ENCODE measurements at regions not wholly inside any gene's neighbourhood (a gene's known extent, or its start where the extent isn't known, plus 50 kb on each side); places are given as distances from the start of the nearest gene placed in this dataset.

- H3K9me3 Mint-ChIP-seq (ENCODE audit: unreplicated experiment): no peaks in the 10 kb centered on the region
- no peak overlapping the region for H3K27ac Mint-ChIP-seq (ENCODE audit: unreplicated experiment)
- no peak overlapping the region for H3K4me3 Mint-ChIP-seq (ENCODE audit: unreplicated experiment)
Measured at GRCh38 chr5:145247745-145248040, 587.4 kb downstream of the PRELID2 start.

GRCh38 chr5:145246961-145247744 lies 588.0 kb downstream of the PRELID2 start:
- DNase-seq (ENCODE audit: low spot score): no peak
- Mint-ChIP-seq H3K9me3 (ENCODE audit: unreplicated experiment) (no peaks in the 10 kb centered on the region), H3K4me1 (ENCODE audit: unreplicated experiment) (peaks cover 24% of the 10 kb centered on the region), H3K4me3 (ENCODE audit: unreplicated experiment) (no peak overlapping the region), H3K27ac (ENCODE audit: unreplicated experiment) (no peak overlapping the region), H3K27me3 (ENCODE audit: unreplicated experiment) (no peaks in the 10 kb centered on the region), H3K36me3 (ENCODE audit: low read depth, unreplicated experiment) (no peaks in the 10 kb centered on the region)
- no peak for TF ChIP-seq CTCF (IDR thresholded peaks at IDR 0.05; ENCODE audit: unreplicated experiment)

More at GRCh38 chr5:145247745-145248040, 587.4 kb downstream of the PRELID2 start:
- Mint-ChIP-seq H3K27me3 (ENCODE audit: unreplicated experiment) (no peaks in the 10 kb centered on the region), H3K36me3 (ENCODE audit: low read depth, unreplicated experiment) (no peaks in the 10 kb centered on the region), H3K4me1 (ENCODE audit: unreplicated experiment) (peaks cover 24% of the 10 kb centered on the region)
- no peak for TF ChIP-seq CTCF (IDR thresholded peaks at IDR 0.05; ENCODE audit: unreplicated experiment)
- DNase-seq (ENCODE audit: low spot score): no peak

GRCh38 chr5:145246379-145246778 lies 588.8 kb downstream of the PRELID2 start:
- no peak for TF ChIP-seq CTCF (IDR thresholded peaks at IDR 0.05; ENCODE audit: unreplicated experiment)
- Mint-ChIP-seq H3K36me3 (ENCODE audit: low read depth, unreplicated experiment) (no peaks in the 10 kb centered on the region), H3K4me3 (ENCODE audit: unreplicated experiment) (no peak overlapping the region), H3K27me3 (ENCODE audit: unreplicated experiment) (no peaks in the 10 kb centered on the region), H3K27ac (ENCODE audit: unreplicated experiment) (no peak overlapping the region), H3K9me3 (ENCODE audit: unreplicated experiment) (no peaks in the 10 kb centered on the region), H3K4me1 (ENCODE audit: unreplicated experiment) (peaks cover 24% of the 10 kb centered on the region)
- DNase-seq (ENCODE audit: low spot score): no peak

GRCh38 chr5:145245354-145245753 lies 589.8 kb downstream of the PRELID2 start:
- TF ChIP-seq CTCF (IDR thresholded peaks at IDR 0.05; ENCODE audit: unreplicated experiment): no peak
- no peak overlapping the region for H3K27ac Mint-ChIP-seq (ENCODE audit: unreplicated experiment)
- H3K36me3 Mint-ChIP-seq (ENCODE audit: low read depth, unreplicated experiment): no peaks in the 10 kb centered on the region
- H3K27me3 Mint-ChIP-seq (ENCODE audit: unreplicated experiment): no peaks in the 10 kb centered on the region
- H3K4me1 Mint-ChIP-seq (ENCODE audit: unreplicated experiment): peaks cover 24% of the 10 kb centered on the region
- no peak for DNase-seq (ENCODE audit: low spot score)
- no peaks in the 10 kb centered on the region for H3K9me3 Mint-ChIP-seq (ENCODE audit: unreplicated experiment)
- H3K4me3 Mint-ChIP-seq (ENCODE audit: unreplicated experiment): no peak overlapping the region

GRCh38 chr5:145244788-145245187 lies 590.4 kb downstream of the PRELID2 start:
- H3K27ac Mint-ChIP-seq (ENCODE audit: unreplicated experiment): no peak overlapping the region
- no peaks in the 10 kb centered on the region for H3K9me3 Mint-ChIP-seq (ENCODE audit: unreplicated experiment)
- no peak for DNase-seq (ENCODE audit: low spot score)
- no peak for TF ChIP-seq CTCF (IDR thresholded peaks at IDR 0.05; ENCODE audit: unreplicated experiment)
- no peaks in the 10 kb centered on the region for H3K27me3 Mint-ChIP-seq (ENCODE audit: unreplicated experiment)
- H3K4me1 Mint-ChIP-seq (ENCODE audit: unreplicated experiment): peaks cover 24% of the 10 kb centered on the region
- H3K4me3 Mint-ChIP-seq (ENCODE audit: unreplicated experiment): no peak overlapping the region
- no peaks in the 10 kb centered on the region for H3K36me3 Mint-ChIP-seq (ENCODE audit: low read depth, unreplicated experiment)
